H1 (cell line): ENCODE measurements at regions not wholly inside any gene's neighbourhood (a gene's known extent, or its start where the extent isn't known, plus 50 kb on each side); places are given as distances from the start of the nearest gene placed in this dataset.

ENCODE experiments used
- ATF2 ChIP-seq: IDR thresholded peaks from 2 replicates; pipeline ENCODE4 v1.6.1; 2012; ENCODE audit warnings: low read length, inconsistent platforms
- CHD7 ChIP-seq: fragments of 300-600 bp; sonication (generic); IDR thresholded peaks from 2 replicates; pipeline ENCODE4 v1.7.1; 2012; ENCODE audit warnings: low read length, moderate library complexity, mild to moderate bottlenecking, inconsistent platforms; ENCODE audit not compliant: insufficient replicate concordance
- FOSL1 ChIP-seq: IDR thresholded peaks from 2 replicates; pipeline ENCODE4 v1.6.1; 2011; ENCODE audit warnings: mild to moderate bottlenecking, low read depth, low read length, moderate library complexity; ENCODE audit not compliant: insufficient read depth
- MAFK ChIP-seq: IDR thresholded peaks from 2 replicates; pipeline ENCODE4 v1.6.1; 2012; ENCODE audit warnings: low read depth, mild to moderate bottlenecking, improper control_type of control experiment, low read length
- POLR2A ChIP-seq, 2 experiments: IDR thresholded peaks; 1 replicate in 1 of 2; 2 replicates in 1 of 2; pipeline ENCODE4 v1.6.1; 2011; ENCODE audit warnings: low read depth in 2 of 2, low read length in 2 of 2, mild to moderate bottlenecking in 2 of 2; ENCODE audit errors: control extremely low read depth in 1 of 2
- RNF2 ChIP-seq: fragments of 200-900, 300-1000 bp; sonication (generic); IDR thresholded peaks from 2 replicates; pipeline ENCODE4 v1.7.1; 2016; ENCODE audit warnings: borderline replicate concordance, low read depth, mild to moderate bottlenecking, antibody characterized with exemption, low read length; ENCODE audit not compliant: poor library complexity, severe bottlenecking; ENCODE audit errors: missing control alignments
- SIN3A ChIP-seq, 2 experiments: IDR thresholded peaks in 1 of 2; conservative IDR thresholded peaks in 1 of 2; 2 replicates each; pipeline ENCODE4 v1.6.1; 2011 to 2012; ENCODE audit warnings: low read length in 2 of 2, improper control_type of control experiment in 1 of 2, low read depth in 1 of 2, mild to moderate bottlenecking in 1 of 2
- ZNF274 ChIP-seq: IDR thresholded peaks from 2 replicates; pipeline ENCODE4 v1.7.0; 2012; ENCODE audit warnings: low read length, borderline replicate concordance; ENCODE audit errors: extremely low read depth

DNA sequence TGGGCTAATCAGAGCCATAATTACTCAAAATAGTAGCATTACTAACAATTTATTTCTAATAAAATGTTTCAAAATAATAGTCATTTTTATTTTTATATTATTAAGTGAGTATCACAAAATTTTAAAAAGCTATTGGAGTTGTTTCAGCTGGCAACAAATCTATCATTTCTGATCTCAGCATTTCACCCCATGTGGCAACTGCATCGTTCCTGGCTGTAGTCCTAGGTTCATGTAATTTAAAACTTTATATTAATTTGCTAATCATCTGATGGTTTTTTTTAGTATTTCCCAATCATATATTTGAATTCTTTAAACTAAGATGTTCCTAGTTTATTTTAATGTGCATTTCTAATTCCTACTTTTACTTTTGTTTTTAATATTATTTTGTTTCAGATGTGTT is 293.0 kb upstream of the AKR1E2 start (continued):
- TF ChIP-seq CHD7, result no peak
- TF ChIP-seq POLR2A (IDR thresholded peaks at IDR 0.05; ENCODE audit: control extremely low read depth in 1 of 2, low read depth in 2 of 2, low read length in 2 of 2), result no peak
- TF ChIP-seq ATF2, result no peak
- TF ChIP-seq RNF2, result no peak
- no peak for TF ChIP-seq SIN3A (conservative IDR thresholded peaks at IDR 0.05 in 1 of 2, IDR thresholded peaks at IDR 0.05 in 1 of 2; ENCODE audit: low read depth in 1 of 2, low read length in 2 of 2)
- no peak for TF ChIP-seq MAFK
- no peak for TF ChIP-seq ZNF274
- TF ChIP-seq FOSL1, result no peak
